A673 (cell line): ENCODE measurements at regions not wholly inside any gene's neighbourhood (a gene's known extent, or its start where the extent isn't known, plus 50 kb on each side); places are given as distances from the start of the nearest gene placed in this dataset.

Source experiments
- BruUV-seq: library from RNA; stranded (reverse); fragments of 400-500 nt; replicated peaks from 2 replicates; lab custom pipeline; 2021; lab: Mats Ljungman, UMichigan
- CTCF ChIA-PET: fragments of 300-600 bp; sonication (Branson Sonifier 250); formaldehyde crosslinking; loops from one replicate; lab custom pipeline; 2022; ENCODE audit warnings: antibody characterized with exemption; lab: Charles Lee
- POLR2A ChIA-PET: fragments of 300-600 bp; sonication (Branson Sonifier 250); formaldehyde crosslinking; loops from one replicate; lab custom pipeline; 2022; ENCODE audit warnings: antibody characterized with exemption; ENCODE audit not compliant: low non-redundant PET; lab: Charles Lee
- DNase-seq: peaks from one replicate; pipeline ENCODE4 v3.0.0-alpha.2; 2015; ENCODE audit warnings: low spot score
- H3K27ac ChIP-seq: fragments of 200-600 bp; sonication (generic); 2 replicates; pipeline ENCODE4 v1.5.1; 2016; ENCODE audit warnings: mixed run types, low read depth, mild to moderate bottlenecking, mixed read lengths, antibody characterized with exemption, low read length; ENCODE audit not compliant: poor library complexity, severe bottlenecking
- H3K27me3 ChIP-seq: fragments of 200-600 bp; sonication (generic); replicated peaks from 2 replicates; pipeline ENCODE4 v1.6.1; 2017; ENCODE audit warnings: mixed run types, low read depth, mild to moderate bottlenecking, mixed read lengths, antibody characterized with exemption, low read length; ENCODE audit not compliant: insufficient read depth, poor library complexity
- H3K36me3 ChIP-seq: fragments of 200-600 bp; sonication (generic); 2 replicates; pipeline ENCODE4 v1.6.1; 2016; ENCODE audit warnings: mixed run types, mild to moderate bottlenecking, mixed read lengths, antibody characterized with exemption, low read length; ENCODE audit not compliant: insufficient read depth, poor library complexity, severe bottlenecking
- H3K4me1 ChIP-seq: fragments of 200-600 bp; sonication (generic); 2 replicates; pipeline ENCODE4 v1.6.1; 2017; ENCODE audit warnings: mixed run types, mild to moderate bottlenecking, mixed read lengths, antibody characterized with exemption, low read length; ENCODE audit not compliant: insufficient read depth, poor library complexity, severe bottlenecking
- H3K4me3 ChIP-seq: fragments of 200-600 bp; sonication (generic); 2 replicates; pipeline ENCODE4 v1.5.1; 2016; ENCODE audit warnings: low read depth, mixed run types, mild to moderate bottlenecking, mixed read lengths, low read length; ENCODE audit not compliant: poor library complexity, severe bottlenecking
- H3K9me3 ChIP-seq: fragments of 200-600 bp; sonication (generic); 2 replicates; pipeline ENCODE4 v1.6.1; 2016; ENCODE audit warnings: mixed run types, low read depth, mild to moderate bottlenecking, mixed read lengths, antibody characterized with exemption, low read length; ENCODE audit not compliant: poor library complexity, severe bottlenecking
- EZH2 ChIP-seq: fragments of 200-600 bp; sonication (generic); IDR thresholded peaks from 2 replicates; pipeline ENCODE4 v1.6.1; 2017; ENCODE audit warnings: borderline replicate concordance, low read depth, mild to moderate bottlenecking, mixed read lengths, antibody characterized with exemption, low read length; ENCODE audit not compliant: poor library complexity, severe bottlenecking
- intact Hi-C: fragments of 100-400 bp; cut with micrococcal nuclease; formaldehyde crosslinking; loops from one replicate; pipeline ENCODE4 v1.10.0; 2022; ENCODE audit not compliant: unreplicated experiment
- TF ChIP-seq, protein P1 (sequence below): fragments of 300-800, 200-600 bp; sonication (generic); conservative IDR thresholded peaks from 2 replicates; pipeline ENCODE4 v1.5.1; 2017; ENCODE audit warnings: low read depth, mild to moderate bottlenecking, antibody characterized with exemption, low read length, moderate library complexity, mixed read lengths

DNA sequence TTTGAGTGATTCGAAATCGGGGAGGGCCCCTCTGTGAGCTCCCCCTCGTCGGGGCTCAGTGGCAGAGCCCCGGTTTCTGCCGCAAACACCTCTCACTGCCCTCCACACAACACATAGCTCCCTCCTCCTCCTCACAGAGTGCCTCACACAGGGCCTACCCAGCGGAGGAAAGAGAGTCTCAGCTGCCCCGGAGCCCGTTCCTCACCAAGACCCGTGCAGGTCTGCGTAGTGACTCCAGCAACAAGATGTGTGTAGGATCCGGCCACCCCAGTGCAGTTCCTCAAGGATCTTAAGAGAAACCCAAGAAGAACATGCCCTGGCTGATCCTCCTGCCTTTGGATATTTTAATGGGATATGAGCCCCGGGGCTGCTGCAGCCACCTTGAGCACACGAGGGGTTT lies 238.4 kb downstream of the BRD1 start:
- H3K4me3 ChIP-seq, result no peak overlapping the region
- ChIA-PET POLR2A (no interaction called here), CTCF (no interaction called here)
- TF ChIP-seq EZH2, result no peak
- TF ChIP-seq, protein P1, sequence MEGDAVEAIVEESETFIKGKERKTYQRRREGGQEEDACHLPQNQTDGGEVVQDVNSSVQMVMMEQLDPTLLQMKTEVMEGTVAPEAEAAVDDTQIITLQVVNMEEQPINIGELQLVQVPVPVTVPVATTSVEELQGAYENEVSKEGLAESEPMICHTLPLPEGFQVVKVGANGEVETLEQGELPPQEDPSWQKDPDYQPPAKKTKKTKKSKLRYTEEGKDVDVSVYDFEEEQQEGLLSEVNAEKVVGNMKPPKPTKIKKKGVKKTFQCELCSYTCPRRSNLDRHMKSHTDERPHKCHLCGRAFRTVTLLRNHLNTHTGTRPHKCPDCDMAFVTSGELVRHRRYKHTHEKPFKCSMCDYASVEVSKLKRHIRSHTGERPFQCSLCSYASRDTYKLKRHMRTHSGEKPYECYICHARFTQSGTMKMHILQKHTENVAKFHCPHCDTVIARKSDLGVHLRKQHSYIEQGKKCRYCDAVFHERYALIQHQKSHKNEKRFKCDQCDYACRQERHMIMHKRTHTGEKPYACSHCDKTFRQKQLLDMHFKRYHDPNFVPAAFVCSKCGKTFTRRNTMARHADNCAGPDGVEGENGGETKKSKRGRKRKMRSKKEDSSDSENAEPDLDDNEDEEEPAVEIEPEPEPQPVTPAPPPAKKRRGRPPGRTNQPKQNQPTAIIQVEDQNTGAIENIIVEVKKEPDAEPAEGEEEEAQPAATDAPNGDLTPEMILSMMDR, result no peak
- H3K27me3 ChIP-seq, result no peaks in the 10 kb centered on the region
- BruUV-seq, result no TSS peak
- intact Hi-C loops, result no loop called here
- no peak for DNase-seq
- no peaks in the 10 kb centered on the region for H3K36me3 ChIP-seq
- no peaks in the 10 kb centered on the region for H3K4me1 ChIP-seq
- no peak overlapping the region for H3K27ac ChIP-seq
- no peaks in the 10 kb centered on the region for H3K9me3 ChIP-seq

DNA sequence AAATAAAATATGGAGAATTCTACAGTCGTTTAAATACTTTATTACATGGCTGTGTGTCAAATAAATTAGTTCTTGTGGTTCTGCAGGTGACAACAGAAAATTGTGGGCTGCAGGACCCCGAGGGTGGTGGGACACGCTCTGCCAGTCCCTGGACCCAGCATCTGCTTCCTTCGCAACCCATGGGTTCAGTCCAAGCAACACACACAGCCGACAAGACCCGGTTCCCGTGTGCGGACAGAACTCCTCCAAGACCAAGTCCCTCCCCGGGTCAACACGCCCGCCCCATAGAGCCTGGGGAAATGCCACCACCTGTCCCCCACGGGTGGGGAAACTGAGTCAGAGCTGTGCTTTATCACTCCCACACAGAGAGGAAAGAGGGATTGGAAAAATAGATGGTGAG lies 238.9 kb downstream of the BRD1 start:
- no peaks in the 10 kb centered on the region for H3K9me3 ChIP-seq
- no peaks in the 10 kb centered on the region for H3K36me3 ChIP-seq
- no peak for DNase-seq
- no peak overlapping the region for H3K27ac ChIP-seq
- POLR2A ChIA-PET, result no interaction called here
- no peaks in the 10 kb centered on the region for H3K4me1 ChIP-seq
- TF ChIP-seq EZH2, result no peak
- TF ChIP-seq, protein P1, result no peak
- intact Hi-C loops, result no loop called here
- no peak overlapping the region for H3K4me3 ChIP-seq
- no peaks in the 10 kb centered on the region for H3K27me3 ChIP-seq
- CTCF ChIA-PET, result no interaction called here
- BruUV-seq, result no TSS peak

DNA sequence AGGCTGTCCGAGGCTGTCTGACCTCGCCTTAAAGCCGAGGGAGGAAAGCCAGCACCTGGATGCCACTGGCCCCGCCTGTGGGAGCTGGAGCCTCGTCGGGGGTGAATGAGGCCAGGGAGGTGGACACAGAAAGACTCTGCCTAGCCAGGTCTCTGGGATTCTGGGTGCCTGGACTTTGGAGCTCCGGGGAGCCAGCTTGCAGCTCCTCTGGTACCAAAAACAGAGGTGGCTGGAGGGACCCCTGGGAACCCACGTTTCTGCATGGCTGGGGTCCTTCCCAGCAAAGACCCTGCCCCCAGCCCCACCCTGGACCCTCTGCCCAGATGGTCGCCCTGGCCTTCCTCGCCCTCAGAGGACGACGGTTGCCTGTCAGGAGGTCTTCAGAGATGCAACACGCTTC lies 239.7 kb downstream of the BRD1 start:
- intact Hi-C loops, result no loop called here
- CTCF ChIA-PET, result no interaction called here
- no peak for DNase-seq

More for the DNA sequence above, 239.7 kb downstream of the BRD1 start:
- TF ChIP-seq EZH2, result no peak
- TF ChIP-seq, protein P1, result no peak
- H3K27me3 ChIP-seq, result no peaks in the 10 kb centered on the region
- H3K4me1 ChIP-seq, result no peaks in the 10 kb centered on the region
- no peak overlapping the region for H3K27ac ChIP-seq
- no peaks in the 10 kb centered on the region for H3K36me3 ChIP-seq
- BruUV-seq, result no TSS peak
- POLR2A ChIA-PET, result no interaction called here
- no peaks in the 10 kb centered on the region for H3K9me3 ChIP-seq
- H3K4me3 ChIP-seq, result no peak overlapping the region
